ENCODE measurements at regions not wholly inside any gene's neighbourhood (a gene's known extent, or its start where the extent isn't known, plus 50 kb on each side); places are given as distances from the start of the nearest gene placed in this dataset.
A peak's percentile ranks its signal among the peaks of the same experiment; 100 is the strongest.
"Not testable (repeated sequence)": the region's sequence is repeated elsewhere in the genome, so short reads cannot be mapped to it uniquely, and the experiment has no call there.

- ATAC-seq; H3K36me3 ChIP-seq (replicated peaks in 1 of 2; ENCODE audit: control insufficient read depth in 1 of 2, insufficient read depth in 2 of 2, low read length in 2 of 2); in situ Hi-C loops (cut with HindIII; ENCODE audit: extremely low pct_ligation_motif_present, low pct_unique_long_range_greater_than_20kb); H3K27ac ChIP-seq (ENCODE audit: extremely low read length, insufficient read depth, low read length); H2AFZ ChIP-seq (ENCODE audit: low read length); H3K79me2 ChIP-seq (ENCODE audit: insufficient read depth, low read length); DNase-seq (ENCODE audit: low spot score); CTCF ChIA-PET (ENCODE audit: low intra/inter-chr PET ratio, low total read pairs); H3K27me3 ChIP-seq (ENCODE audit: control insufficient read depth in 1 of 2, insufficient read depth in 2 of 2, low read length in 2 of 2); H3K4me1 ChIP-seq (ENCODE audit: insufficient read depth, low read length); FAIRE-seq; POLR2A ChIA-PET; H3K9me3 ChIP-seq (ENCODE audit: low read length); H3K4me3 ChIP-seq (replicated peaks in 1 of 3; ENCODE audit: insufficient read depth in 1 of 3, low read depth in 2 of 3, low read length in 3 of 3); H4K20me1 ChIP-seq (ENCODE audit: insufficient read depth, low read length); BruUV-seq (replicated peaks); H3K4me2 ChIP-seq (ENCODE audit: low read depth, low read length); H3K9ac ChIP-seq (ENCODE audit: insufficient read depth, low read depth, low read length); intact Hi-C loops (cut with micrococcal nuclease; ENCODE audit: unreplicated experiment): not testable (repeated sequence)
- 69% methylated on average over 3 of the region's 4 CpGs for WGBS (ENCODE audit: low lambda C conversion rate)
Measured at GRCh38 chr1:149673231-149673909, 89.7 kb downstream of the PPIAL4C start.

GRCh38 chr1:149674921-149675320 lies 91.3 kb downstream of the PPIAL4C start:
- DNase-seq (ENCODE audit: low spot score); H3K36me3 ChIP-seq (replicated peaks in 1 of 2; ENCODE audit: control insufficient read depth in 1 of 2, insufficient read depth in 2 of 2, low read length in 2 of 2); H3K4me3 ChIP-seq (replicated peaks in 1 of 3; ENCODE audit: insufficient read depth in 1 of 3, low read depth in 2 of 3, low read length in 3 of 3); H4K20me1 ChIP-seq (ENCODE audit: insufficient read depth, low read length); CTCF ChIA-PET (ENCODE audit: low intra/inter-chr PET ratio, low total read pairs); ATAC-seq; H3K9ac ChIP-seq (ENCODE audit: insufficient read depth, low read depth, low read length); BruUV-seq (replicated peaks); H3K4me2 ChIP-seq (ENCODE audit: low read depth, low read length); H2AFZ ChIP-seq (ENCODE audit: low read length); H3K4me1 ChIP-seq (ENCODE audit: insufficient read depth, low read length); H3K27ac ChIP-seq (ENCODE audit: extremely low read length, insufficient read depth, low read length); intact Hi-C loops (cut with micrococcal nuclease; ENCODE audit: unreplicated experiment); POLR2A ChIA-PET; in situ Hi-C loops (cut with HindIII; ENCODE audit: extremely low pct_ligation_motif_present, low pct_unique_long_range_greater_than_20kb); H3K27me3 ChIP-seq (ENCODE audit: control insufficient read depth in 1 of 2, insufficient read depth in 2 of 2, low read length in 2 of 2); H3K9me3 ChIP-seq (ENCODE audit: low read length); FAIRE-seq; H3K79me2 ChIP-seq (ENCODE audit: insufficient read depth, low read length): not testable (repeated sequence)
- WGBS (ENCODE audit: low lambda C conversion rate), result 79% methylated on average over 7 of the region's 23 CpGs

- WGBS (ENCODE audit: low lambda C conversion rate), result 2% methylated on average over 5 of the region's 5 CpGs
- H3K4me1 ChIP-seq (ENCODE audit: insufficient read depth, low read length); in situ Hi-C loops (cut with HindIII; ENCODE audit: extremely low pct_ligation_motif_present, low pct_unique_long_range_greater_than_20kb); H3K9ac ChIP-seq (ENCODE audit: insufficient read depth, low read depth, low read length); FAIRE-seq; H4K20me1 ChIP-seq (ENCODE audit: insufficient read depth, low read length); H3K4me3 ChIP-seq (replicated peaks in 1 of 3; ENCODE audit: insufficient read depth in 1 of 3, low read depth in 2 of 3, low read length in 3 of 3); H3K9me3 ChIP-seq (ENCODE audit: low read length); H3K4me2 ChIP-seq (ENCODE audit: low read depth, low read length); intact Hi-C loops (cut with micrococcal nuclease; ENCODE audit: unreplicated experiment); H3K79me2 ChIP-seq (ENCODE audit: insufficient read depth, low read length); H3K27me3 ChIP-seq (ENCODE audit: control insufficient read depth in 1 of 2, insufficient read depth in 2 of 2, low read length in 2 of 2); DNase-seq (ENCODE audit: low spot score); BruUV-seq (replicated peaks); CTCF ChIA-PET (ENCODE audit: low intra/inter-chr PET ratio, low total read pairs); POLR2A ChIA-PET; H3K27ac ChIP-seq (ENCODE audit: extremely low read length, insufficient read depth, low read length); H2AFZ ChIP-seq (ENCODE audit: low read length); ATAC-seq; H3K36me3 ChIP-seq (replicated peaks in 1 of 2; ENCODE audit: control insufficient read depth in 1 of 2, insufficient read depth in 2 of 2, low read length in 2 of 2): not testable (repeated sequence)
Measured at GRCh38 chr1:149677359-149677758, 93.7 kb downstream of the PPIAL4C start.

- H3K36me3 ChIP-seq (replicated peaks in 1 of 2; ENCODE audit: control insufficient read depth in 1 of 2, insufficient read depth in 2 of 2, low read length in 2 of 2); H3K27ac ChIP-seq (ENCODE audit: extremely low read length, insufficient read depth, low read length); DNase-seq (ENCODE audit: low spot score); intact Hi-C loops (cut with micrococcal nuclease; ENCODE audit: unreplicated experiment); H3K4me2 ChIP-seq (ENCODE audit: low read depth, low read length); H3K4me1 ChIP-seq (ENCODE audit: insufficient read depth, low read length); CTCF ChIA-PET (ENCODE audit: low intra/inter-chr PET ratio, low total read pairs); H3K9me3 ChIP-seq (ENCODE audit: low read length); H2AFZ ChIP-seq (ENCODE audit: low read length); H3K27me3 ChIP-seq (ENCODE audit: control insufficient read depth in 1 of 2, insufficient read depth in 2 of 2, low read length in 2 of 2); in situ Hi-C loops (cut with HindIII; ENCODE audit: extremely low pct_ligation_motif_present, low pct_unique_long_range_greater_than_20kb); H3K9ac ChIP-seq (ENCODE audit: insufficient read depth, low read depth, low read length); H4K20me1 ChIP-seq (ENCODE audit: insufficient read depth, low read length); BruUV-seq (replicated peaks); H3K4me3 ChIP-seq (replicated peaks in 1 of 3; ENCODE audit: insufficient read depth in 1 of 3, low read depth in 2 of 3, low read length in 3 of 3); POLR2A ChIA-PET; H3K79me2 ChIP-seq (ENCODE audit: insufficient read depth, low read length): not testable (repeated sequence)
- FAIRE-seq (peak; percentile 15), ATAC-seq (peak; percentile 54; the same call in 2 of the 3 replicates)
- WGBS (ENCODE audit: low lambda C conversion rate), result no CpG with 5 or more reads among the region's 3 CpGs
Measured at GRCh38 chr1:149686593-149687238, 95.8 kb upstream of the FCGR1A start.

Data from HepG2 (cell line).